ENCODE measurements at regions not wholly inside any gene's neighbourhood (a gene's known extent, or its start where the extent isn't known, plus 50 kb on each side); places are given as distances from the start of the nearest gene placed in this dataset.

- no peak for DNase-seq (ENCODE audit: low spot score in 2 of 2)
- Histone ChIP-seq H3K36me3 (no peaks in the 10 kb centered on the region), H3K27me3 (no peaks in the 10 kb centered on the region), H3K4me3 (no peak overlapping the region), H3K9me3 (no peaks in the 10 kb centered on the region), H3K4me1 (no peaks in the 10 kb centered on the region), H3K27ac (no peak overlapping the region)
- TF ChIP-seq POLR2A (IDR thresholded peaks at IDR 0.05), result no peak
- TF ChIP-seq POLR2AphosphoS5 (IDR thresholded peaks at IDR 0.05), result no peak
- no peak for TF ChIP-seq CTCF (IDR thresholded peaks at IDR 0.05)
- intact Hi-C loops (cut with DNase I; ENCODE audit: low total_unique reads), result no loop called here
Observed at GRCh38 chr12:115697340-115697739, 580.2 kb downstream of the MED13L start.

- H3K27ac ChIP-seq, result no peak overlapping the region
- no peaks in the 10 kb centered on the region for H3K9me3 ChIP-seq
- H3K4me1 ChIP-seq, result no peaks in the 10 kb centered on the region
- H3K4me3 ChIP-seq, result no peak overlapping the region
- TF ChIP-seq POLR2AphosphoS5 (IDR thresholded peaks at IDR 0.05), result no peak
- no peak for TF ChIP-seq CTCF (IDR thresholded peaks at IDR 0.05)
- TF ChIP-seq POLR2A (IDR thresholded peaks at IDR 0.05), result no peak
- no peaks in the 10 kb centered on the region for H3K27me3 ChIP-seq
- intact Hi-C loops (cut with DNase I; ENCODE audit: low total_unique reads), result no loop called here
- DNase-seq (ENCODE audit: low spot score in 2 of 2), result no peak
- no peaks in the 10 kb centered on the region for H3K36me3 ChIP-seq
Observed at GRCh38 chr12:115694564-115694963, 582.9 kb downstream of the MED13L start.

- no peaks in the 10 kb centered on the region for H3K4me1 ChIP-seq
- no peak overlapping the region for H3K27ac ChIP-seq
- no peaks in the 10 kb centered on the region for H3K9me3 ChIP-seq
- H3K4me3 ChIP-seq, result no peak overlapping the region
- intact Hi-C loops (cut with DNase I; ENCODE audit: low total_unique reads), result no loop called here
- DNase-seq (ENCODE audit: low spot score in 2 of 2), result no peak
- TF ChIP-seq CTCF (IDR thresholded peaks at IDR 0.05), result no peak
- H3K27me3 ChIP-seq, result no peaks in the 10 kb centered on the region
- no peaks in the 10 kb centered on the region for H3K36me3 ChIP-seq
Observed at GRCh38 chr12:115693970-115694369, 583.5 kb downstream of the MED13L start.

GRCh38 chr12:115691123-115691522 lies 586.4 kb downstream of the MED13L start:
- TF ChIP-seq POLR2A (IDR thresholded peaks at IDR 0.05) (no peak), POLR2AphosphoS5 (IDR thresholded peaks at IDR 0.05) (no peak), CTCF (IDR thresholded peaks at IDR 0.05) (no peak)
- DNase-seq (ENCODE audit: low spot score in 2 of 2), result no peak
- no peaks in the 10 kb centered on the region for H3K27me3 ChIP-seq
- H3K27ac ChIP-seq, result no peak overlapping the region
- no peaks in the 10 kb centered on the region for H3K36me3 ChIP-seq
- no peaks in the 10 kb centered on the region for H3K9me3 ChIP-seq
- intact Hi-C loops (cut with DNase I; ENCODE audit: low total_unique reads), result no loop called here
- H3K4me1 ChIP-seq, result no peaks in the 10 kb centered on the region
- H3K4me3 ChIP-seq, result no peak overlapping the region

GRCh38 chr12:115687094-115687493 lies 590.4 kb downstream of the MED13L start:
- Histone ChIP-seq H3K36me3 (no peaks in the 10 kb centered on the region), H3K27ac (no peak overlapping the region), H3K4me1 (no peaks in the 10 kb centered on the region), H3K27me3 (no peaks in the 10 kb centered on the region), H3K4me3 (no peak overlapping the region), H3K9me3 (no peaks in the 10 kb centered on the region)
- intact Hi-C loops (cut with DNase I; ENCODE audit: low total_unique reads), result no loop called here
- no peak for DNase-seq (ENCODE audit: low spot score in 2 of 2)
- TF ChIP-seq POLR2AphosphoS5 (IDR thresholded peaks at IDR 0.05), result no peak
- TF ChIP-seq POLR2A (IDR thresholded peaks at IDR 0.05), result no peak
- TF ChIP-seq CTCF (IDR thresholded peaks at IDR 0.05), result no peak
